Endothelial cell (in vitro differentiated cells): ENCODE measurements at regions not wholly inside any gene's neighbourhood (a gene's known extent, or its start where the extent isn't known, plus 50 kb on each side); places are given as distances from the start of the nearest gene placed in this dataset.

Source experiments
- DNase-seq: peaks from one replicate; pipeline ENCODE4 v3.0.0; 2021; ENCODE audit warnings: low spot score
- H3K27ac Mint-ChIP-seq: one replicate; pipeline ENCODE4 v1.8.0; 2021; ENCODE audit warnings: mixed read lengths, inconsistent platforms; ENCODE audit not compliant: unreplicated experiment
- H3K27me3 Mint-ChIP-seq: one replicate; pipeline ENCODE4 v1.8.0; 2021; ENCODE audit warnings: mild to moderate bottlenecking, moderate library complexity, mixed read lengths, inconsistent platforms; ENCODE audit not compliant: unreplicated experiment
- H3K36me3 Mint-ChIP-seq: one replicate; pipeline ENCODE4 v1.8.0; 2021; ENCODE audit warnings: mild to moderate bottlenecking, low read depth, mixed read lengths, inconsistent platforms; ENCODE audit not compliant: unreplicated experiment
- H3K4me1 Mint-ChIP-seq: one replicate; pipeline ENCODE4 v1.8.0; 2021; ENCODE audit warnings: mild to moderate bottlenecking, mixed read lengths, inconsistent platforms; ENCODE audit not compliant: unreplicated experiment
- H3K4me3 Mint-ChIP-seq: one replicate; pipeline ENCODE4 v1.8.0; 2021; ENCODE audit warnings: mild to moderate bottlenecking, mixed read lengths, inconsistent platforms; ENCODE audit not compliant: unreplicated experiment
- H3K9me3 Mint-ChIP-seq: one replicate; pipeline ENCODE4 v1.8.0; 2021; ENCODE audit warnings: mixed read lengths, inconsistent platforms; ENCODE audit not compliant: unreplicated experiment
- TF ChIP-seq, protein P1 (sequence below): fragments of 200-600 bp; sonication (generic); IDR thresholded peaks from one replicate; pipeline ENCODE4 v1.5.0; 2021; ENCODE audit warnings: antibody characterized with exemption; ENCODE audit not compliant: unreplicated experiment

DNA sequence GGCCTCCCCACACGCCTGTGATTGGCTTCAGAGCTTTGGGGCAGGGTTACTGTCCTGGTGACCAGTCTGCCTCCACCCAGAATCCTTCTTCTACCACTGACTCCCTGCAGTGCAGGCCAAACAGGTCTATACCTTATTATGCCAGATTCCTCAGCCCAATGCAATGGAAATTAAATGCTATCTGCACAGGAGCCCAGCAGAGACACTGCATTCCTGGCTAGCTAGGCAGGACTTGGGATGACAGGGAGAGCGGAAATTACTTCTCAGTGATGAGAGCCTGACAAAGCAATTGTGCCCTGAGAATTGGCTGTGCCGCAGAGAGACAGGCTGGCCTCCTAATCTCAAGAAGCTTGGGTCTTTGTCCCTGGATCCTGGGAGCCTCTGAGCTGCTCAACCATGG lies 143.8 kb upstream of the NCAM1 start:
- H3K4me1 Mint-ChIP-seq = no peaks in the 10 kb centered on the region
- DNase-seq = no peak
- peaks cover 8% of the 10 kb centered on the region for H3K27me3 Mint-ChIP-seq

DNA sequence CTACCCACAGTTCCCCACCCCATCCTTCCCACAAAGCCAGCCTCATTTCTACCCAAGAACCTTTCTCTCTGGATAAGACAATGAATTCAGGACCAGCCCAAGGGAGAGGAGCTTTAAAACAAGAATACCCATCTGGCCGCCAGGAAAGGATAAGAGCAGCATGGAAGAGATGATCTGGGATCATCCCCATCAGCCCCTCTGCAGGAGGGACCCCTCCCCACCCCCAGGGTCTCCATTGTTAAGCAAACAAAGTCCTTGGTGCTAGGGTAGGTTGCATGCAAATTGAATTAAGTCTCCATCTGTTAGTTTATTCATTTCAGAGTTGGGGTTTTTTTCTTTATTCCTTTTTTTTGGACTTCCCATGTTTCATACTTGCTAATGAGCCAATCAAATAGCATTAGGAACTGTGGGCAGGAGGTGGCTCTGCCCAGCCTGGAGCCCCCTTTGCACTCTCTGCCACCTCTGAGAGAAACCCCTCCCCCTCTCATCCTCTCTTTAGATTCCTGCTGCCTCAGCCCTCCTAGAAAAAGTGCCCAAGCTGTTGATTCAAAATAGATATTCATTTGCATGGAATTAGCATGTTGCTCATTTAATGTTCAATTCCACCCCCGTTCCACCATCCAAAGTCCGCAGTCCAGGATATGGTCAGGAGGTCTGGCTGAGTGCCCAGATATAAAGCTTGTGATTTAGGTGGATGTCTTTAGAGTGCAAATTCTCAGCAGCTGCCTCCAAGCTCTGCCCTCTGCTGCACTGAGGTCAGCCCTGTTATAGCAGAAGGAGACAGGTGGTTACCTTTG lies 138.5 kb upstream of the NCAM1 start:
- TF ChIP-seq, protein P1, sequence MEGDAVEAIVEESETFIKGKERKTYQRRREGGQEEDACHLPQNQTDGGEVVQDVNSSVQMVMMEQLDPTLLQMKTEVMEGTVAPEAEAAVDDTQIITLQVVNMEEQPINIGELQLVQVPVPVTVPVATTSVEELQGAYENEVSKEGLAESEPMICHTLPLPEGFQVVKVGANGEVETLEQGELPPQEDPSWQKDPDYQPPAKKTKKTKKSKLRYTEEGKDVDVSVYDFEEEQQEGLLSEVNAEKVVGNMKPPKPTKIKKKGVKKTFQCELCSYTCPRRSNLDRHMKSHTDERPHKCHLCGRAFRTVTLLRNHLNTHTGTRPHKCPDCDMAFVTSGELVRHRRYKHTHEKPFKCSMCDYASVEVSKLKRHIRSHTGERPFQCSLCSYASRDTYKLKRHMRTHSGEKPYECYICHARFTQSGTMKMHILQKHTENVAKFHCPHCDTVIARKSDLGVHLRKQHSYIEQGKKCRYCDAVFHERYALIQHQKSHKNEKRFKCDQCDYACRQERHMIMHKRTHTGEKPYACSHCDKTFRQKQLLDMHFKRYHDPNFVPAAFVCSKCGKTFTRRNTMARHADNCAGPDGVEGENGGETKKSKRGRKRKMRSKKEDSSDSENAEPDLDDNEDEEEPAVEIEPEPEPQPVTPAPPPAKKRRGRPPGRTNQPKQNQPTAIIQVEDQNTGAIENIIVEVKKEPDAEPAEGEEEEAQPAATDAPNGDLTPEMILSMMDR = no peak
- peaks cover 2% of the 10 kb centered on the region for H3K4me1 Mint-ChIP-seq
- H3K36me3 Mint-ChIP-seq = no peaks in the 10 kb centered on the region
- H3K27ac Mint-ChIP-seq = no peak overlapping the region
- H3K9me3 Mint-ChIP-seq = no peaks in the 10 kb centered on the region
- no peak overlapping the region for H3K4me3 Mint-ChIP-seq
- no peak for DNase-seq
- peaks cover 3% of the 10 kb centered on the region for H3K27me3 Mint-ChIP-seq

More for the DNA sequence above, 143.8 kb upstream of the NCAM1 start:
- TF ChIP-seq, protein P1 = no peak
- H3K27ac Mint-ChIP-seq = no peak overlapping the region
- H3K9me3 Mint-ChIP-seq = no peaks in the 10 kb centered on the region
- no peaks in the 10 kb centered on the region for H3K36me3 Mint-ChIP-seq
- H3K4me3 Mint-ChIP-seq = no peak overlapping the region

DNA sequence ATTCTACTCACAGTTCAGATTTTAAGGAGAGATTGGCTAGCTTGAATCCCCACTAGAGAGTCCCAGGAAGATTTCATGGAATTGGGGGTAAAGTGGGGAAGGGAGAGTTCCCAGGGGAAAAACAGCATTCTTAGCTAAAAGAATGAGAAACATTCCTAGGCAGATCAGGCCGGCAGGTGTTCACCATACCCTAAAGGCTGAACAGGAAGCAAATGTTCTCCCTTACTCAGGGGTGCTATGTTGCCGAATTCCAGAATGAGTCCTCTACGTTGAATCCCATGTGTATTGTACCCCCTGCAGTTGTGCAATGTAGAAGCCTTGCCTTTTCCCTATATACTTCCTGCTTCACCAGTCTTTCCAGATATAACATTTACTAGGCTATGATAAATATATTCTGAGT lies 135.2 kb upstream of the NCAM1 start:
- DNase-seq = no peak

DNA sequence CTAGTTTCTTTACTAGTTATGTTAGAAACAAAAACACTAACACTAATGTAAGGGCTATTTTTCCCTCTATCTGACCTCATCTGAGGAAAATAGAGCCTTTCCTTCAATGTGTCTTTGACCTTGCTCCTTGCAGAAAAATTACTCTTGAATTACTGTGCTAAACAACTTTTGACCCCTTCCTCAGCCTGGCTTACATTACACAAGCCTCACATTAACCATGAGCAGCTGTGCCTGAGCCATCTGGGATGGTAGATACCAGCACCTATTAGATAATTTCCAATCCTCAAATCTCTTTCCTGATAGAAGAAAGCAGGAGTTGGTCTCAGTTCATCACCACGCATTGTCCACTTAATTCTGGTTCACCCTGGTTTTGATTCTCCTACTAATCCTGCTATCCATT lies 134.4 kb upstream of the NCAM1 start:
- TF ChIP-seq, protein P1 = no peak
- Mint-ChIP-seq H3K9me3 (no peaks in the 10 kb centered on the region), H3K4me3 (no peak overlapping the region), H3K27me3 (peaks cover 2% of the 10 kb centered on the region), H3K4me1 (peaks cover 2% of the 10 kb centered on the region), H3K36me3 (no peaks in the 10 kb centered on the region), H3K27ac (no peak overlapping the region)
- DNase-seq = no peak

More for the DNA sequence above, 135.2 kb upstream of the NCAM1 start:
- H3K27ac Mint-ChIP-seq = no peak overlapping the region
- TF ChIP-seq, protein P1 = no peak
- no peaks in the 10 kb centered on the region for H3K9me3 Mint-ChIP-seq
- H3K4me3 Mint-ChIP-seq = no peak overlapping the region
- peaks cover 2% of the 10 kb centered on the region for H3K4me1 Mint-ChIP-seq
- H3K27me3 Mint-ChIP-seq = peaks cover 2% of the 10 kb centered on the region
- H3K36me3 Mint-ChIP-seq = no peaks in the 10 kb centered on the region

DNA sequence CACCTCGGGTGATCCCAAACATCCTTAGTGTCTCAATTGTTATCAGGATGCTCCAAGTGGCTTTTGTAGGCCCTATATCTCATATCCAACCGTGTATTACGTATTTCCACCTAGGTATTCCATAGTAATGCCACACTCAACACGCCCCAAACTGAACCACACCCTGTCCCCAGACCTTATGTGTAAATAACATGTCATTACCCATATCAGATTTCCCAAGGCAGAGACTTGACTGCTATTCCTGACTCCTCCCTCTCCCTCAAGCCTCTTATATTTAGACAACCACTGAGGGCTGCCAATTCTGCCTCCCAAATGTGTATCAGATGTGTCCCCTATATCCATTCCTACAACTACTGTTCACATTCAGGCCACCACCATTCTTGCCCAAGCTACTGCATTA lies 132.8 kb upstream of the NCAM1 start:
- Mint-ChIP-seq H3K4me3 (no peak overlapping the region), H3K9me3 (no peaks in the 10 kb centered on the region), H3K36me3 (no peaks in the 10 kb centered on the region), H3K27ac (no peak overlapping the region), H3K27me3 (peaks cover 2% of the 10 kb centered on the region), H3K4me1 (peaks cover 2% of the 10 kb centered on the region)
- no peak for DNase-seq
- TF ChIP-seq, protein P1 = no peak
